Endothelial cell of umbilical vein (primary cell): ENCODE measurements at regions not wholly inside any gene's neighbourhood (a gene's known extent, or its start where the extent isn't known, plus 50 kb on each side); places are given as distances from the start of the nearest gene placed in this dataset.

ENCODE experiments used
- JUN ChIP-seq: IDR thresholded peaks from 2 replicates; pipeline ENCODE4 v1.6.1; 2011; ENCODE audit warnings: borderline replicate concordance, low read depth; ENCODE audit not compliant: insufficient read length, insufficient read depth
- TF ChIP-seq, protein P1 (sequence below), 2 donors: IDR thresholded peaks; 1 replicate in 1 of 2; 2 replicates in 1 of 2; pipeline ENCODE4 v1.5.1; 2011; ENCODE audit warnings: low read length in 2 of 2, mild to moderate bottlenecking in 2 of 2, moderate library complexity in 2 of 2, control low read depth in 1 of 2, inconsistent platforms in 1 of 2, low read depth in 1 of 2; ENCODE audit not compliant: insufficient read depth in 1 of 2; ENCODE audit errors: extremely low read depth in 1 of 2

DNA sequence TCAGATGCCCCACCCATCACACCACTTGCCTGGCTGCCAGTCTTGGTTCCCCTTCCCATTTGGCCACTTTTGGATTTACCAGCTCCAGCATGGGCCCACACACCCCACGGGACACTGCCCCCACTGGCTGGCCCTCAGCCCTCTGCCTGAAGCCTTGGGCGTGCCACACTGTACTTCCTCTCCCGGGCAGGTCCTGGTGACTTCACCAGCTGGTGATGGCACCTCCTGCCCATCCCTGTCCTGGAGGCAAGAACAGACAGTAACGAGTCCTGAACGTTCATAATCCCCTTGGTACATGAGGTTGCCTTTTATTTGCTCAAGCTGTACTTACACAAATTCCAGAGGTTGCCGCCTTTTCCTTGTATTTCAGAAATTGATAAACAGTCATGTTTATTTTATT, 81.1 kb downstream of the TMEM17 start:
- TF ChIP-seq, protein P1, sequence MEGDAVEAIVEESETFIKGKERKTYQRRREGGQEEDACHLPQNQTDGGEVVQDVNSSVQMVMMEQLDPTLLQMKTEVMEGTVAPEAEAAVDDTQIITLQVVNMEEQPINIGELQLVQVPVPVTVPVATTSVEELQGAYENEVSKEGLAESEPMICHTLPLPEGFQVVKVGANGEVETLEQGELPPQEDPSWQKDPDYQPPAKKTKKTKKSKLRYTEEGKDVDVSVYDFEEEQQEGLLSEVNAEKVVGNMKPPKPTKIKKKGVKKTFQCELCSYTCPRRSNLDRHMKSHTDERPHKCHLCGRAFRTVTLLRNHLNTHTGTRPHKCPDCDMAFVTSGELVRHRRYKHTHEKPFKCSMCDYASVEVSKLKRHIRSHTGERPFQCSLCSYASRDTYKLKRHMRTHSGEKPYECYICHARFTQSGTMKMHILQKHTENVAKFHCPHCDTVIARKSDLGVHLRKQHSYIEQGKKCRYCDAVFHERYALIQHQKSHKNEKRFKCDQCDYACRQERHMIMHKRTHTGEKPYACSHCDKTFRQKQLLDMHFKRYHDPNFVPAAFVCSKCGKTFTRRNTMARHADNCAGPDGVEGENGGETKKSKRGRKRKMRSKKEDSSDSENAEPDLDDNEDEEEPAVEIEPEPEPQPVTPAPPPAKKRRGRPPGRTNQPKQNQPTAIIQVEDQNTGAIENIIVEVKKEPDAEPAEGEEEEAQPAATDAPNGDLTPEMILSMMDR (IDR thresholded peaks at IDR 0.05; ENCODE audit: extremely low read depth in 1 of 2, insufficient read depth in 1 of 2, low read depth in 1 of 2, low read length in 2 of 2): no peak
- TF ChIP-seq JUN: no peak
